K562 (cell line): ENCODE measurements at regions not wholly inside any gene's neighbourhood (a gene's known extent, or its start where the extent isn't known, plus 50 kb on each side); places are given as distances from the start of the nearest gene placed in this dataset.

Source experiments
- ATAC-seq: fragments of 200-7000 bp; cut with Tn5 transposase; 3 replicates; pipeline ENCODE4 v1.9.1; 2020; ENCODE audit warnings: moderate library complexity
- BruUV-seq: library from RNA; stranded (reverse); fragments of 400-500 nt; replicated peaks from 2 replicates; lab custom pipeline; 2021; lab: Mats Ljungman, UMichigan
- CTCF ChIA-PET: fragments of 300-600 bp; formaldehyde crosslinking; extraction: SDS; loops from one replicate; lab custom pipeline; 2021; ENCODE audit warnings: low intra/inter-chr PET ratio; lab: Yijun Ruan, JAX
- POLR2A ChIA-PET: fragments of 300-600, 350-650 bp; sonication (Branson Sonifier 250); formaldehyde crosslinking; extraction: SDS; loops from one replicate; lab custom pipeline; 2021; ENCODE audit warnings: antibody characterized with exemption, inconsistent platforms; lab: Yijun Ruan, JAX
- DNase-seq, 4 experiments: peaks; one replicate each; pipeline versions ENCODE4 v3.0.0 to v3.0.0-alpha.2; 2011 to 2018; ENCODE audit warnings: low spot score in 3 of 4, mixed read lengths in 3 of 4; ENCODE audit errors: extremely low read depth in 1 of 4
- FAIRE-seq: peaks from 2 replicates; lab custom pipeline; 2011; peaks lifted over from hg19 to GRCh38; lab: Jason Lieb, UNC
- H2AFZ ChIP-seq: 2 replicates; pipeline ENCODE4 v1.6.0; 2011; ENCODE audit warnings: low read depth, low read length, control low read depth, inconsistent platforms
- H3K27ac ChIP-seq: fragments of 200-600 bp; 3 replicates; pipeline ENCODE4 v1.8.0; 2011; ENCODE audit warnings: low read depth, mild to moderate bottlenecking, control low read depth, inconsistent platforms, low read length, moderate library complexity, mixed read lengths; ENCODE audit errors: extremely low read depth
- H3K27me3 ChIP-seq, 2 experiments: fragments of 300-600 bp in 1 of 2; 2 replicates in 1 of 2; 3 replicates in 1 of 2; pipeline versions ENCODE4 v1.6.0 to v1.8.0; 2011; ENCODE audit warnings: inconsistent platforms in 2 of 2, low read length in 2 of 2, mild to moderate bottlenecking in 1 of 2, mixed read lengths in 1 of 2, moderate library complexity in 1 of 2; ENCODE audit not compliant: control insufficient read depth in 2 of 2, insufficient read depth in 2 of 2
- H3K36me3 ChIP-seq: fragments of 300-600 bp; 3 replicates; pipeline ENCODE4 v1.8.0; 2011; ENCODE audit warnings: mild to moderate bottlenecking, low read length, inconsistent platforms; ENCODE audit not compliant: control insufficient read depth, insufficient read depth
- H3K4me1 ChIP-seq, 2 experiments: fragments of 200-600 bp in 1 of 2; replicated peaks in 1 of 2; 2 replicates in 1 of 2; 3 replicates in 1 of 2; pipeline versions ENCODE4 v1.5.1 to v1.8.0; 2011; ENCODE audit warnings: inconsistent platforms in 2 of 2, low read length in 2 of 2, mild to moderate bottlenecking in 1 of 2, mixed read lengths in 1 of 2, moderate library complexity in 1 of 2; ENCODE audit not compliant: control insufficient read depth in 2 of 2, insufficient read depth in 2 of 2
- H3K4me2 ChIP-seq: 2 replicates; pipeline ENCODE4 v1.6.1; 2011; ENCODE audit warnings: low read length, control low read depth, inconsistent platforms, mixed read lengths; ENCODE audit not compliant: insufficient read depth
- H3K4me3 ChIP-seq: fragments of 200-600 bp; sonication (generic), shearing (Covaris generic); 2 replicates; pipeline ENCODE4 v1.5.1; 2016; ENCODE audit warnings: control low read depth, inconsistent platforms
- H3K79me2 ChIP-seq: fragments of 200-600 bp; 3 replicates; pipeline ENCODE4 v1.8.0; 2011; ENCODE audit warnings: low read length, inconsistent platforms; ENCODE audit not compliant: control insufficient read depth, insufficient read depth
- H3K9ac ChIP-seq, 2 experiments: 2 replicates each; pipeline versions ENCODE4 v1.6.0 to v1.6.1; 2011; ENCODE audit warnings: low read depth in 2 of 2, low read length in 2 of 2, control low read depth in 1 of 2, inconsistent platforms in 1 of 2, mild to moderate bottlenecking in 1 of 2, mixed read lengths in 1 of 2; ENCODE audit not compliant: insufficient read depth in 1 of 2
- H3K9me1 ChIP-seq: one replicate; pipeline ENCODE4 v1.6.0; 2011; ENCODE audit warnings: inconsistent platforms, mild to moderate bottlenecking, low read length, moderate library complexity; ENCODE audit not compliant: control insufficient read depth, insufficient read depth
- H3K9me3 ChIP-seq: replicated peaks from 2 replicates; pipeline ENCODE4 v1.5.1; 2011; ENCODE audit warnings: low read depth, low read length, inconsistent platforms; ENCODE audit not compliant: control insufficient read depth, insufficient read depth
- H4K20me1 ChIP-seq: replicated peaks from 2 replicates; pipeline ENCODE4 v1.6.1; 2011; ENCODE audit warnings: low read length, inconsistent platforms, mixed read lengths; ENCODE audit not compliant: control insufficient read depth, insufficient read depth
- ATF7 ChIP-seq: fragments of 450-650 bp; IDR thresholded peaks from 2 replicates; pipeline ENCODE4 v1.7.1; 2014; ENCODE audit warnings: mild to moderate bottlenecking, moderate library complexity
- BHLHE40 ChIP-seq: IDR thresholded peaks from 2 replicates; pipeline ENCODE4 v1.6.1; 2011; ENCODE audit warnings: low read length, improper control_type of control experiment
- CBFA2T3 ChIP-seq: fragments of 450-650 bp; IDR thresholded peaks from 2 replicates; pipeline ENCODE4 v1.6.1; 2017
- CBX8 ChIP-seq: fragments of 200-600 bp; sonication (generic); IDR thresholded peaks from 2 replicates; pipeline ENCODE4 v1.6.1; 2012; ENCODE audit warnings: borderline replicate concordance, mixed run types, low read depth, mild to moderate bottlenecking, moderate library complexity, mixed read lengths, low read length, control low read depth, inconsistent platforms; ENCODE audit not compliant: poor library complexity, severe bottlenecking; ENCODE audit errors: extremely low read depth
- CEBPG ChIP-seq, 3 experiments: fragments of 200-800 bp in 1 of 3; sonication (Bioruptor generic) in 1 of 3; sonication (generic) in 1 of 3; formaldehyde crosslinking in 1 of 3; IDR thresholded peaks in 2 of 3; conservative IDR thresholded peaks in 1 of 3; 2 replicates each; pipeline versions ENCODE4 v1.6.1 to v1.8.0; 2016 to 2022; ENCODE audit warnings: missing compliant biosample characterization in 2 of 3, missing genetic modification characterization in 2 of 3, mild to moderate bottlenecking in 1 of 3, missing genetic modification reagents in 1 of 3
- CHCHD3 ChIP-seq: fragments of 250-450 bp; sonication (Bioruptor Pico); IDR thresholded peaks from 2 replicates; pipeline ENCODE4 v2.1.2; 2022; ENCODE audit warnings: mild to moderate bottlenecking
- DLX4 ChIP-seq: fragments of 250-450 bp; sonication (Bioruptor Pico); IDR thresholded peaks from 2 replicates; pipeline ENCODE4 v1.6.1; 2021; ENCODE audit warnings: mild to moderate bottlenecking
- FOXO4 ChIP-seq: fragments of 450-650 bp; formaldehyde crosslinking; IDR thresholded peaks from 2 replicates; pipeline ENCODE4 v1.4.0; 2020; ENCODE audit warnings: mild to moderate bottlenecking, moderate library complexity
- ID3 ChIP-seq, 2 experiments: fragments of 250-450 bp in 1 of 2; fragments of 450-650 bp in 1 of 2; sonication (Bioruptor Pico) in 1 of 2; IDR thresholded peaks; 2 replicates each; pipeline versions ENCODE4 v1.6.1 to v1.8.0; 2016 to 2021; ENCODE audit warnings: mild to moderate bottlenecking in 2 of 2, moderate library complexity in 2 of 2, missing compliant biosample characterization in 1 of 2, missing genetic modification characterization in 1 of 2
- MTF1 ChIP-seq: fragments of 250-450 bp; sonication (Bioruptor Pico); IDR thresholded peaks from 2 replicates; pipeline ENCODE4 v1.9.0; 2021; ENCODE audit warnings: moderate library complexity, mild to moderate bottlenecking, inconsistent platforms, borderline replicate concordance
- POLR2AphosphoS5 ChIP-seq: IDR thresholded peaks from 2 replicates; pipeline ENCODE4 v1.6.1; 2011; ENCODE audit warnings: mild to moderate bottlenecking, low read depth, low read length, moderate library complexity; ENCODE audit not compliant: control insufficient read depth, insufficient read depth
- PYGO2 ChIP-seq: fragments of 450-650 bp; IDR thresholded peaks from 2 replicates; pipeline ENCODE4 v1.6.1; 2016; ENCODE audit warnings: mild to moderate bottlenecking, missing genetic modification characterization, moderate library complexity, missing compliant biosample characterization
- TFE3 ChIP-seq: fragments of 450-650 bp; formaldehyde crosslinking; IDR thresholded peaks from 2 replicates; pipeline ENCODE4 v1.4.0; 2020; ENCODE audit warnings: mild to moderate bottlenecking, mixed read lengths
- ZNF121 ChIP-seq: sonication (generic); formaldehyde crosslinking; conservative IDR thresholded peaks from 2 replicates; pipeline ENCODE4 v1.8.0; 2022; ENCODE audit warnings: missing genetic modification reagents
- ZNF232 ChIP-seq: sonication (generic); formaldehyde crosslinking; IDR thresholded peaks from 2 replicates; pipeline ENCODE4 v1.8.0; 2022; ENCODE audit warnings: mild to moderate bottlenecking, missing genetic modification reagents
- WGBS: fragments of 100-300 bp; shearing (Covaris generic); methylation state at CpG from one replicate; pipeline ENCODE4 v1.1.6; 2016; ENCODE audit warnings: low coverage, mixed read lengths; ENCODE audit not compliant: insufficient coverage; ENCODE audit errors: missing lambda C conversion rate; 5-methylcytosine and 5-hydroxymethylcytosine counted together
- in situ Hi-C: fragments of 300-500 bp; cut with MboI; formaldehyde crosslinking; loops from 4 replicates; pipeline ENCODE4 v1.15.0; 2018; ENCODE audit warnings: inconsistent platforms, mixed read lengths
- intact Hi-C: fragments of 100-400 bp; cut with micrococcal nuclease; formaldehyde crosslinking; loops from 2 replicates; pipeline ENCODE4 v1.14.2; 2022

- 0% methylated on average over 1 of the region's 1 CpG for WGBS
- no TSS peak for BruUV-seq
- in situ Hi-C loops = no loop called here
- TF ChIP-seq CHCHD3 (no peak), CBFA2T3 (no peak), ZNF232 (CRISPR knock-in tag) (no peak), ATF7 (no peak), ID3 (CRISPR knock-in tag; IDR thresholded peaks at IDR 0.05) (no peak), ID3 (tag; IDR thresholded peaks at IDR 0.05) (no peak), FOXO4 (CRISPR knock-in tag) (no peak), BHLHE40 (no peak), DLX4 (CRISPR knock-in tag) (no peak), MTF1 (no peak), TFE3 (CRISPR knock-in tag) (no peak), ZNF121 (CRISPR knock-in tag) (no peak), CEBPG (CRISPR knock-in tag; IDR thresholded peaks at IDR 0.05) (no peak), CEBPG (tag; conservative IDR thresholded peaks at IDR 0.05 in 1 of 2, IDR thresholded peaks at IDR 0.05 in 1 of 2) (no peak), POLR2AphosphoS5 (no peak), PYGO2 (no peak), CBX8 (no peak)
Observed at GRCh38 chr7:31214751-31215150, 125.8 kb downstream of the NEUROD6 start.

More at GRCh38 chr7:31214751-31215150, 125.8 kb downstream of the NEUROD6 start:
- no peak overlapping the region for H3K9ac ChIP-seq
- H4K20me1 ChIP-seq = no peaks in the 10 kb centered on the region
- POLR2A ChIA-PET = no interaction called here
- no peak overlapping the region for H3K4me2 ChIP-seq
- intact Hi-C loops = no loop called here
- no peaks in the 10 kb centered on the region for H3K9me1 ChIP-seq
- no peak overlapping the region for H3K4me3 ChIP-seq
- FAIRE-seq = no peak
- H3K36me3 ChIP-seq = no peaks in the 10 kb centered on the region
- no peak overlapping the region for H3K27ac ChIP-seq
- DNase-seq = no peak
- ATAC-seq = no peak
- no peaks in the 10 kb centered on the region for H3K9me3 ChIP-seq
- H3K79me2 ChIP-seq = no peaks in the 10 kb centered on the region
- CTCF ChIA-PET = no interaction called here
- H2AFZ ChIP-seq = no peak overlapping the region
- H3K4me1 ChIP-seq = no peaks in the 10 kb centered on the region
- H3K27me3 ChIP-seq = no peaks in the 10 kb centered on the region
